GM18861 (cell line): ENCODE measurements at regions not wholly inside any gene's neighbourhood (a gene's known extent, or its start where the extent isn't known, plus 50 kb on each side); places are given as distances from the start of the nearest gene placed in this dataset.
A peak's percentile ranks its signal among the peaks of the same experiment; 100 is the strongest.

Experiments used
- ATAC-seq: cut with Tn5 transposase; IDR thresholded peaks from one replicate; pipeline ENCODE4 v1.9.1; 2021; ENCODE audit not compliant: unreplicated experiment

GRCh38 chr1:187872550-187872949 is 1043.8 kb downstream of the PLA2G4A start:
- no peak for ATAC-seq

GRCh38 chr1:187873126-187873525 is 1044.4 kb downstream of the PLA2G4A start:
- ATAC-seq = no peak

- no peak for ATAC-seq
These were observed 1048.0 kb downstream of the PLA2G4A start for GRCh38 chr1:187876775-187877174.

GRCh38 chr1:187877220-187877619 is 1048.5 kb downstream of the PLA2G4A start:
- ATAC-seq = no peak

- ATAC-seq = no peak
These were observed 1050.1 kb downstream of the PLA2G4A start for GRCh38 chr1:187878883-187879282.

- ATAC-seq = no peak
These were observed 1054.6 kb downstream of the PLA2G4A start for GRCh38 chr1:187883356-187883755.

GRCh38 chr1:187891993-187892682 is 1063.4 kb downstream of the PLA2G4A start:
- ATAC-seq = no peak

GRCh38 chr1:187892683-187893039 is 1063.9 kb downstream of the PLA2G4A start:
- ATAC-seq = no peak

- no peak for ATAC-seq
These were observed 1064.7 kb downstream of the PLA2G4A start for GRCh38 chr1:187893471-187893870.

- no peak for ATAC-seq
These were observed 1065.6 kb downstream of the PLA2G4A start for GRCh38 chr1:187894349-187894748.

- ATAC-seq = no peak
These were observed 1074.5 kb downstream of the PLA2G4A start for GRCh38 chr1:187903223-187903622.

- ATAC-seq = no peak
These were observed 1080.6 kb downstream of the PLA2G4A start for GRCh38 chr1:187909382-187909781.

GRCh38 chr1:187911820-187912219 is 1083.1 kb downstream of the PLA2G4A start:
- no peak for ATAC-seq

- ATAC-seq = no peak
These were observed 1092.2 kb downstream of the PLA2G4A start for GRCh38 chr1:187920976-187921375.

GRCh38 chr1:187921426-187921825 is 1092.7 kb downstream of the PLA2G4A start:
- ATAC-seq = no peak

- no peak for ATAC-seq
These were observed 1093.5 kb downstream of the PLA2G4A start for GRCh38 chr1:187922255-187922654.

GRCh38 chr1:187924252-187924651 is 1095.5 kb downstream of the PLA2G4A start:
- ATAC-seq = no peak

GRCh38 chr1:187928288-187928687 is 1099.5 kb downstream of the PLA2G4A start:
- peak; percentile 63 for ATAC-seq

- ATAC-seq = no peak
These were observed 1099.9 kb downstream of the PLA2G4A start for GRCh38 chr1:187928696-187929095.

- no peak for ATAC-seq
These were observed 1103.0 kb downstream of the PLA2G4A start for GRCh38 chr1:187931776-187932175.

- no peak for ATAC-seq
These were observed 1105.0 kb downstream of the PLA2G4A start for GRCh38 chr1:187933562-187934419.

GRCh38 chr1:187936667-187937066 is 1107.9 kb downstream of the PLA2G4A start:
- ATAC-seq = no peak
